ENCODE measurements at regions not wholly inside any gene's neighbourhood (a gene's known extent, or its start where the extent isn't known, plus 50 kb on each side); places are given as distances from the start of the nearest gene placed in this dataset.

DNA sequence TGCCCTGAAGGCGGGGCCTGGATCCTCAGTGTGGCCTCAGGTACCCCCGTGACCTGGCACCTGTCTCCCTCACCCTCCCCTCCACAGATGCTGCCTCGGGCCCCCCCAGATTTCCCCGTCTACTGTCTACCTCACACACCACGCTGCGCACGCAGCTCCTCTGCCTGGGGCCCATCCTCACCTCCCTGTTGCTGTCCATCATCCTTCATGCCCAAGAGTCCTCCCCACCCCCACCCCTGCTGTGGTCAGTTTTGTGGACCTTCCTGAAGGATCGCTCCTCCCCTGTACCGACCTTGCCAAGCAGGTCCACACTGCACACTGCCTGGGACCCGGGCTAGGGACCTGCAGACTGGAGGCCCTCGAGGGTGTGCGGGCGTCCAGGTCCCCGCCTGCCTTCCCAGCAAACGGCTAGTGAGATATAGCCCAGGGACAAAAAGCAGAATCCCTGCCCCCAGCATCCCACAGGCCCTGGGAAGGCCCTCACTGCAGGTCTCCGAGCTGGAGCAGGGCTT, 197.4 kb upstream of the DIO3 start:
- TF ChIP-seq, protein P1, sequence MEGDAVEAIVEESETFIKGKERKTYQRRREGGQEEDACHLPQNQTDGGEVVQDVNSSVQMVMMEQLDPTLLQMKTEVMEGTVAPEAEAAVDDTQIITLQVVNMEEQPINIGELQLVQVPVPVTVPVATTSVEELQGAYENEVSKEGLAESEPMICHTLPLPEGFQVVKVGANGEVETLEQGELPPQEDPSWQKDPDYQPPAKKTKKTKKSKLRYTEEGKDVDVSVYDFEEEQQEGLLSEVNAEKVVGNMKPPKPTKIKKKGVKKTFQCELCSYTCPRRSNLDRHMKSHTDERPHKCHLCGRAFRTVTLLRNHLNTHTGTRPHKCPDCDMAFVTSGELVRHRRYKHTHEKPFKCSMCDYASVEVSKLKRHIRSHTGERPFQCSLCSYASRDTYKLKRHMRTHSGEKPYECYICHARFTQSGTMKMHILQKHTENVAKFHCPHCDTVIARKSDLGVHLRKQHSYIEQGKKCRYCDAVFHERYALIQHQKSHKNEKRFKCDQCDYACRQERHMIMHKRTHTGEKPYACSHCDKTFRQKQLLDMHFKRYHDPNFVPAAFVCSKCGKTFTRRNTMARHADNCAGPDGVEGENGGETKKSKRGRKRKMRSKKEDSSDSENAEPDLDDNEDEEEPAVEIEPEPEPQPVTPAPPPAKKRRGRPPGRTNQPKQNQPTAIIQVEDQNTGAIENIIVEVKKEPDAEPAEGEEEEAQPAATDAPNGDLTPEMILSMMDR (conservative IDR thresholded peaks at IDR 0.05) = no peak
- no peak for TF ChIP-seq ZFX (IDR thresholded peaks at IDR 0.05)
